H1 (cell line): ENCODE measurements at regions not wholly inside any gene's neighbourhood (a gene's known extent, or its start where the extent isn't known, plus 50 kb on each side); places are given as distances from the start of the nearest gene placed in this dataset.

Experiments
- BRCA1 ChIP-seq: IDR thresholded peaks from 2 replicates; pipeline ENCODE4 v1.6.1; 2012; ENCODE audit warnings: low read depth, low read length, improper control_type of control experiment
- RFX5 ChIP-seq: IDR thresholded peaks from 2 replicates; pipeline ENCODE4 v1.6.1; 2011; ENCODE audit warnings: low read depth, low read length, improper control_type of control experiment, borderline replicate concordance
- SAP30 ChIP-seq: fragments of 300-600 bp; sonication (generic); IDR thresholded peaks from 2 replicates; pipeline ENCODE4 v1.7.1; 2012; ENCODE audit warnings: low read length, moderate library complexity, mild to moderate bottlenecking, inconsistent platforms; ENCODE audit not compliant: insufficient read depth, insufficient replicate concordance

- no peak for TF ChIP-seq SAP30
- no peak for TF ChIP-seq RFX5
- no peak for TF ChIP-seq BRCA1
Observed at GRCh38 chr16:51407921-51408320, 256.9 kb upstream of the SALL1 start (continued).
